ENCODE measurements at regions not wholly inside any gene's neighbourhood (a gene's known extent, or its start where the extent isn't known, plus 50 kb on each side); places are given as distances from the start of the nearest gene placed in this dataset.

GRCh38 chr17:13806092-13806491 is 204.4 kb upstream of the HS3ST3A1 start:
- no peak overlapping the region for H3K27ac ChIP-seq (ENCODE audit: low read depth, low read length)
- peaks cover 2% of the 10 kb centered on the region for H3K9me3 Mint-ChIP-seq (ENCODE audit: unreplicated experiment)
- no peaks in the 10 kb centered on the region for H3K9me3 ChIP-seq (ENCODE audit: insufficient read depth, low read depth, low read length)
- no peak overlapping the region for H3K9ac ChIP-seq (ENCODE audit: low read length)
- no peaks in the 10 kb centered on the region for H3K36me3 ChIP-seq (ENCODE audit: insufficient read depth, low read length)
- TF ChIP-seq EZH2 (IDR thresholded peaks at IDR 0.05; ENCODE audit: insufficient read depth, low read length): no peak
- TF ChIP-seq, protein P1, sequence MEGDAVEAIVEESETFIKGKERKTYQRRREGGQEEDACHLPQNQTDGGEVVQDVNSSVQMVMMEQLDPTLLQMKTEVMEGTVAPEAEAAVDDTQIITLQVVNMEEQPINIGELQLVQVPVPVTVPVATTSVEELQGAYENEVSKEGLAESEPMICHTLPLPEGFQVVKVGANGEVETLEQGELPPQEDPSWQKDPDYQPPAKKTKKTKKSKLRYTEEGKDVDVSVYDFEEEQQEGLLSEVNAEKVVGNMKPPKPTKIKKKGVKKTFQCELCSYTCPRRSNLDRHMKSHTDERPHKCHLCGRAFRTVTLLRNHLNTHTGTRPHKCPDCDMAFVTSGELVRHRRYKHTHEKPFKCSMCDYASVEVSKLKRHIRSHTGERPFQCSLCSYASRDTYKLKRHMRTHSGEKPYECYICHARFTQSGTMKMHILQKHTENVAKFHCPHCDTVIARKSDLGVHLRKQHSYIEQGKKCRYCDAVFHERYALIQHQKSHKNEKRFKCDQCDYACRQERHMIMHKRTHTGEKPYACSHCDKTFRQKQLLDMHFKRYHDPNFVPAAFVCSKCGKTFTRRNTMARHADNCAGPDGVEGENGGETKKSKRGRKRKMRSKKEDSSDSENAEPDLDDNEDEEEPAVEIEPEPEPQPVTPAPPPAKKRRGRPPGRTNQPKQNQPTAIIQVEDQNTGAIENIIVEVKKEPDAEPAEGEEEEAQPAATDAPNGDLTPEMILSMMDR (IDR thresholded peaks at IDR 0.05; ENCODE audit: insufficient read depth, low read depth, low read length): no peak
- DNase-seq (ENCODE audit: low read depth) (no peak), FAIRE-seq (no peak)
- H3K4me3 ChIP-seq (ENCODE audit: insufficient read depth, low read depth, low read length): no peak overlapping the region
- no peaks in the 10 kb centered on the region for H3K4me1 ChIP-seq (ENCODE audit: insufficient read depth, low read length)
- H3K79me2 ChIP-seq (ENCODE audit: insufficient read depth, low read length): no peaks in the 10 kb centered on the region
- no peak overlapping the region for H3K4me2 ChIP-seq (ENCODE audit: low read length)
- H3K4me1 Mint-ChIP-seq (ENCODE audit: low read depth, unreplicated experiment): no peaks in the 10 kb centered on the region
- no peak overlapping the region for H2AFZ ChIP-seq (ENCODE audit: low read depth, low read length)
- no peaks in the 10 kb centered on the region for H3K36me3 Mint-ChIP-seq (ENCODE audit: low read depth, unreplicated experiment)
- H4K20me1 ChIP-seq (ENCODE audit: insufficient read depth, low read length): no peaks in the 10 kb centered on the region
- no peaks in the 10 kb centered on the region for H3K27me3 ChIP-seq (ENCODE audit: insufficient read depth, low read length)
- no peak overlapping the region for H3K4me3 Mint-ChIP-seq (ENCODE audit: unreplicated experiment)
- no peak overlapping the region for H3K27ac Mint-ChIP-seq (ENCODE audit: unreplicated experiment)
- peaks cover 3% of the 10 kb centered on the region for H3K27me3 Mint-ChIP-seq (ENCODE audit: low read depth, unreplicated experiment)

- Histone ChIP-seq H4K20me1 (ENCODE audit: insufficient read depth, low read length) (no peaks in the 10 kb centered on the region), H3K27me3 (ENCODE audit: insufficient read depth, low read length) (no peaks in the 10 kb centered on the region), H3K9me3 (ENCODE audit: insufficient read depth, low read depth, low read length) (no peaks in the 10 kb centered on the region), H3K9ac (ENCODE audit: low read length) (no peak overlapping the region), H3K4me2 (ENCODE audit: low read length) (no peak overlapping the region), H3K27ac (ENCODE audit: low read depth, low read length) (no peak overlapping the region), H3K4me3 (ENCODE audit: insufficient read depth, low read depth, low read length) (no peak overlapping the region), H3K79me2 (ENCODE audit: insufficient read depth, low read length) (no peaks in the 10 kb centered on the region), H2AFZ (ENCODE audit: low read depth, low read length) (no peak overlapping the region), H3K4me1 (ENCODE audit: insufficient read depth, low read length) (no peaks in the 10 kb centered on the region), H3K36me3 (ENCODE audit: insufficient read depth, low read length) (no peaks in the 10 kb centered on the region)
- TF ChIP-seq, protein P1 (IDR thresholded peaks at IDR 0.05; ENCODE audit: insufficient read depth, low read depth, low read length): no peak
- TF ChIP-seq EZH2 (IDR thresholded peaks at IDR 0.05; ENCODE audit: insufficient read depth, low read length): no peak
- Mint-ChIP-seq H3K4me3 (ENCODE audit: unreplicated experiment) (no peak overlapping the region), H3K9me3 (ENCODE audit: unreplicated experiment) (peaks cover 2% of the 10 kb centered on the region), H3K27ac (ENCODE audit: unreplicated experiment) (no peak overlapping the region), H3K36me3 (ENCODE audit: low read depth, unreplicated experiment) (no peaks in the 10 kb centered on the region), H3K27me3 (ENCODE audit: low read depth, unreplicated experiment) (peaks cover 3% of the 10 kb centered on the region), H3K4me1 (ENCODE audit: low read depth, unreplicated experiment) (no peaks in the 10 kb centered on the region)
- DNase-seq (ENCODE audit: low read depth) (no peak), FAIRE-seq (no peak)
These were observed 205.4 kb upstream of the HS3ST3A1 start for GRCh38 chr17:13807103-13807502.

DNA sequence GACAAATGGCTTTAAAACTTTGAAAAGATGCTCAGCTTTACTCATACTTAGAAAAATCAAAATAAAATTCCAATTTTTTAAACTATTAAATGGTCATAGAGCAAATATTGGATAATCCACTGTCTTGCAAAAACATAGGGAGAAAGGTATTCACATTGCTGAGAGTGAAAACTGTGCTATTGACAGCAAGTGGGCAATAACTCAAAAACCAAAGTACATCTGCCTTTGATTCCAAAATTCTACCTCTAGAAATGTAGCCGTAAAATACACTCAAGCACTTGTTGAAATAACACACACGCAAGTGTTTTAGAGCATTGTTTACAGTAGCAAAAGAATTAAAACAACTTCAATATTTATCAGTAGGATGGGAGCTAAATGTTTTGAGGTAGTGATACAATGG is 210.6 kb upstream of the HS3ST3A1 start:
- TF ChIP-seq, protein P1 (IDR thresholded peaks at IDR 0.05; ENCODE audit: insufficient read depth, low read depth, low read length): no peak
- no peak for TF ChIP-seq EZH2 (IDR thresholded peaks at IDR 0.05; ENCODE audit: insufficient read depth, low read length)
- FAIRE-seq (no peak), DNase-seq (ENCODE audit: low read depth) (no peak)
- Histone ChIP-seq H3K9ac (ENCODE audit: low read length) (no peak overlapping the region), H3K4me1 (ENCODE audit: insufficient read depth, low read length) (no peaks in the 10 kb centered on the region), H3K4me3 (ENCODE audit: insufficient read depth, low read depth, low read length) (no peak overlapping the region), H3K27me3 (ENCODE audit: insufficient read depth, low read length) (no peaks in the 10 kb centered on the region), H2AFZ (ENCODE audit: low read depth, low read length) (no peak overlapping the region), H3K36me3 (ENCODE audit: insufficient read depth, low read length) (no peaks in the 10 kb centered on the region), H4K20me1 (ENCODE audit: insufficient read depth, low read length) (no peaks in the 10 kb centered on the region), H3K9me3 (ENCODE audit: insufficient read depth, low read depth, low read length) (no peaks in the 10 kb centered on the region), H3K79me2 (ENCODE audit: insufficient read depth, low read length) (no peaks in the 10 kb centered on the region), H3K4me2 (ENCODE audit: low read length) (no peak overlapping the region), H3K27ac (ENCODE audit: low read depth, low read length) (no peak overlapping the region)
- H3K27me3 Mint-ChIP-seq (ENCODE audit: low read depth, unreplicated experiment): no peaks in the 10 kb centered on the region
- no peak overlapping the region for H3K27ac Mint-ChIP-seq (ENCODE audit: unreplicated experiment)
- H3K4me3 Mint-ChIP-seq (ENCODE audit: unreplicated experiment): no peak overlapping the region
- peaks cover 2% of the 10 kb centered on the region for H3K9me3 Mint-ChIP-seq (ENCODE audit: unreplicated experiment)
- no peaks in the 10 kb centered on the region for H3K4me1 Mint-ChIP-seq (ENCODE audit: low read depth, unreplicated experiment)
- no peaks in the 10 kb centered on the region for H3K36me3 Mint-ChIP-seq (ENCODE audit: low read depth, unreplicated experiment)
